ENCODE measurements at regions not wholly inside any gene's neighbourhood (a gene's known extent, or its start where the extent isn't known, plus 50 kb on each side); places are given as distances from the start of the nearest gene placed in this dataset.
A peak's percentile ranks its signal among the peaks of the same experiment; 100 is the strongest.
"Not testable (repeated sequence)": the region's sequence is repeated elsewhere in the genome, so short reads cannot be mapped to it uniquely, and the experiment has no call there.

- Histone ChIP-seq H3K27me3 (ENCODE audit: control insufficient read depth, insufficient read depth, low read length) (no peaks in the 10 kb centered on the region), H3K4me3 (ENCODE audit: low read depth, low read length) (no peak overlapping the region), H3K36me3 (ENCODE audit: control insufficient read depth, insufficient read depth, low read length) (no peaks in the 10 kb centered on the region)
- TF ChIP-seq CTCF (IDR thresholded peaks at IDR 0.05; ENCODE audit: insufficient read depth, low read length, poor library complexity, severe bottlenecking): no peak
- DNase-seq (ENCODE audit: low read depth): no peak
These were observed 879.5 kb downstream of the SORCS1 start for GRCh38 chr10:106284802-106285587.

GRCh38 chr10:106280896-106281460 is 883.5 kb downstream of the SORCS1 start:
- TF ChIP-seq CTCF (IDR thresholded peaks at IDR 0.05; ENCODE audit: insufficient read depth, low read length, poor library complexity, severe bottlenecking): no peak
- DNase-seq (ENCODE audit: low read depth): no peak
- H3K27me3 ChIP-seq (ENCODE audit: control insufficient read depth, insufficient read depth, low read length): no peaks in the 10 kb centered on the region
- no peak overlapping the region for H3K4me3 ChIP-seq (ENCODE audit: low read depth, low read length)
- no peaks in the 10 kb centered on the region for H3K36me3 ChIP-seq (ENCODE audit: control insufficient read depth, insufficient read depth, low read length)

- Histone ChIP-seq H3K4me3 (ENCODE audit: low read depth, low read length) (no peak overlapping the region), H3K36me3 (ENCODE audit: control insufficient read depth, insufficient read depth, low read length) (no peaks in the 10 kb centered on the region), H3K27me3 (ENCODE audit: control insufficient read depth, insufficient read depth, low read length) (no peaks in the 10 kb centered on the region)
- DNase-seq (ENCODE audit: low read depth): no peak
- no peak for TF ChIP-seq CTCF (IDR thresholded peaks at IDR 0.05; ENCODE audit: insufficient read depth, low read length, poor library complexity, severe bottlenecking)
These were observed 886.1 kb downstream of the SORCS1 start for GRCh38 chr10:106278383-106278782.

DNA sequence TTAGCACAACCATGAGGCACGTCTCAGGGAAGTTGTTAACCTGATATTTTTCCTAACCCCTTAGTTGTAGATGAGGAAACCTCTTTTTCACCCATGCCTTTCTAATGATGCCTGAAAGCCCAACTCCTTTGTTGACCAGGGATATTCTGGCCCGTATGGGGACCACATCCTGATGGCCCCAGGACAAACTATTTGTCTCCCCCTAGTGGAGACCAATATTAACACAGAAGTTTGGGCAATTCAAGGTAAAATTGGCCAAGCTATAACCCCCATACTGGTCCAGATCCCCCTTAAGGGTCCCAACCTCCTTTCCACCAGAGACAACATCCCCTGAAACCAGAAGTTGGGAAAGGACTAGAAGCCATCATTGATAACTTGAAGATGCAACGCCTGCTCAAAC is 893.3 kb downstream of the SORCS1 start:
- no peak for DNase-seq (ENCODE audit: low read depth)
- no peaks in the 10 kb centered on the region for H3K27me3 ChIP-seq (ENCODE audit: control insufficient read depth, insufficient read depth, low read length)
- peak; percentile 26 for TF ChIP-seq CTCF (IDR thresholded peaks at IDR 0.05; ENCODE audit: insufficient read depth, low read length, poor library complexity, severe bottlenecking)
- no peaks in the 10 kb centered on the region for H3K36me3 ChIP-seq (ENCODE audit: control insufficient read depth, insufficient read depth, low read length)
- H3K4me3 ChIP-seq (ENCODE audit: low read depth, low read length): no peak overlapping the region

DNA sequence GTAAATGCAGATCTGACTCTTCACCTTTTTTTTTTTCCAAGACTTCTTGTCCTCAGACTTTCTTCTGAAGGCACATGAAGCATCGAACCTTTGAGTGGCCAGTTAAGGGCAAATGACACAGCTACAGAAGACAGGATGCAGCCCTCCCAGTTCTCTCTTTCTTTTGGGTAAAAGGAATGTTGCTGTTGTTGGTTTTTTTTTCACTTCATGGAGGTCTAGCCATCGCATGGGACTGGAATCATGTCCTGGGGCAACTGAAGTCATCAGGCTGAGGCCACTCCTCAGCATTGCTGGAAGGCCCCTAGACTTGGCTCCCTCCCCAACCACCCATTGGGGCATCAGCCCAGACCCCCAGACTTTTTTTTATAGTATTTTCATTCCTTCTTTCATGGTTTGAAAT is 896.5 kb downstream of the SORCS1 start:
- TF ChIP-seq CTCF (IDR thresholded peaks at IDR 0.05; ENCODE audit: insufficient read depth, low read length, poor library complexity, severe bottlenecking): no peak

DNA sequence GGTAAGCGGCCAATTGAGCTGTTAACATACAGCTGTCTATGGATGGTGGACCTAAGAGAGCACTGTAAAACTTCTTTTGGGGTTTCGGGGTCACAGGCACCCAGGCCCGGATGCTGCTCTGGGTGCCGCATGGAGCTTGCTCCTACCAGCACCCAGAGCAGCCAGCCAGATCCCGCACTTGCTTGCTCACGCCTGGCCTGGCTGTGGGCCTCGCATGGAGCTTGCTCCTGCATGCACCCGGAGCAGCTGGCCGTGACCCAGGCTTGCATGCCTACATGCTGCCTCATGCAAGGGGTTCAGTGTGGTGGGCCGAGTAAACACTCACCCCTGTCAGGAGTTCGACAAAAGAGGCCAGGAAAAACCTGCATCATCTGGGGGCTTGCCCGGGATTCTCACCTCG is 896.9 kb downstream of the SORCS1 start:
- no peaks in the 10 kb centered on the region for H3K36me3 ChIP-seq (ENCODE audit: control insufficient read depth, insufficient read depth, low read length)
- no peak for DNase-seq (ENCODE audit: low read depth)
- TF ChIP-seq CTCF (IDR thresholded peaks at IDR 0.05; ENCODE audit: insufficient read depth, low read length, poor library complexity, severe bottlenecking): no peak
- no peak overlapping the region for H3K4me3 ChIP-seq (ENCODE audit: low read depth, low read length)
- no peaks in the 10 kb centered on the region for H3K27me3 ChIP-seq (ENCODE audit: control insufficient read depth, insufficient read depth, low read length)

More for the DNA sequence above, 896.5 kb downstream of the SORCS1 start:
- no peaks in the 10 kb centered on the region for H3K27me3 ChIP-seq (ENCODE audit: control insufficient read depth, insufficient read depth, low read length)
- no peak overlapping the region for H3K4me3 ChIP-seq (ENCODE audit: low read depth, low read length)
- no peaks in the 10 kb centered on the region for H3K36me3 ChIP-seq (ENCODE audit: control insufficient read depth, insufficient read depth, low read length)
- no peak for DNase-seq (ENCODE audit: low read depth)

DNA sequence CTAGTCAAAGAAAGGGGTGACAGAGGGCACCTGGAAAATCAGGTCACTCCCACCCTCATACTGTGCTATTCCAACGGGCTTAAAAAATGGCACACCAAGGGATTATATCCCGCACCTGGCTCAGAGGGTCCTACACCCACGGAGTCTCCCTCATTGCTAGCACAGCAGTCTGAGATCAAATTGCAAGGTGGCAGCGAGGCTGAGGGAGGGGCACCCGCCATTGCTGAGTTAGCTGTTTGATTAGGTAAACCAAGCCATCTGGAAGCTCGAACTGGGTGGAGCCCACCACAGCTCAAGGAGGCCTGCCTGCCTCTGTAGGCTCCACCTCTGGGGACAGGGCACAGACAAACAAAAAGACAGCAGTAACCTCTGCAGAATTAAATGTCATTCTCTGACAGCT is 907.1 kb downstream of the SORCS1 start:
- H3K4me3 ChIP-seq (ENCODE audit: low read depth, low read length); H3K27me3 ChIP-seq (ENCODE audit: control insufficient read depth, insufficient read depth, low read length); DNase-seq (ENCODE audit: low read depth); H3K36me3 ChIP-seq (ENCODE audit: control insufficient read depth, insufficient read depth, low read length): not testable (repeated sequence)
